Heart right ventricle (tissue), 16 donors: ENCODE measurements at regions not wholly inside any gene's neighbourhood (a gene's known extent, or its start where the extent isn't known, plus 50 kb on each side); places are given as distances from the start of the nearest gene placed in this dataset.

Experiments
- ATAC-seq, 8 donors: fragments of 200-7000 bp; cut with Tn5 transposase; one replicate each; pipeline ENCODE4 v1.9.1; 2020; ENCODE audit warnings: mild to moderate bottlenecking in 8 of 8, moderate library complexity in 8 of 8, moderate number of reproducible peaks in 1 of 8
- DNase-seq, 2 donors: peaks; one replicate each; pipeline ENCODE4 v3.0.0-alpha.2; 2020
- H3K27ac ChIP-seq, 10 donors: fragments of 200-600 bp; sonication (generic) in 2 of 10; one replicate each; pipeline versions ENCODE4 v1.5.0 to v1.8.0; 2020 to 2022; ENCODE audit warnings: mild to moderate bottlenecking in 3 of 10
- H3K27me3 ChIP-seq, 7 donors: fragments of 200-600 bp; one replicate each; pipeline ENCODE4 v1.8.0; 2021 to 2022; ENCODE audit warnings: mild to moderate bottlenecking in 2 of 7
- H3K36me3 ChIP-seq, 9 donors: fragments of 200-600 bp; sonication (generic) in 1 of 9; one replicate each; pipeline versions ENCODE4 v1.5.0 to v1.8.0; 2020 to 2022; ENCODE audit warnings: mild to moderate bottlenecking in 2 of 9
- H3K4me1 ChIP-seq, 9 donors: fragments of 200-600 bp; sonication (generic) in 1 of 9; one replicate each; pipeline versions ENCODE4 v1.5.0 to v1.8.0; 2020 to 2022; ENCODE audit warnings: mild to moderate bottlenecking in 4 of 9
- H3K4me3 ChIP-seq, 10 donors: fragments of 200-600 bp; sonication (generic) in 2 of 10; one replicate each; pipeline versions ENCODE4 v1.5.0 to v1.8.0; 2020 to 2022; ENCODE audit warnings: mild to moderate bottlenecking in 7 of 10, moderate library complexity in 2 of 10
- H3K9me3 ChIP-seq, 11 donors: fragments of 200-600 bp in 10 of 11; sonication (generic) in 2 of 11; one replicate each; pipeline versions ENCODE4 v1.5.0 to v1.8.0; 2013 to 2022; ENCODE audit warnings: mild to moderate bottlenecking in 2 of 11, control low read depth in 1 of 11, moderate library complexity in 1 of 11
- CTCF ChIP-seq, 9 donors: fragments of 200-600 bp; sonication (generic) in 2 of 9; IDR thresholded peaks; one replicate each; pipeline versions ENCODE4 v1.5.0 to v1.8.0; 2021 to 2022; ENCODE audit warnings: antibody characterized with exemption in 9 of 9, mild to moderate bottlenecking in 5 of 9, moderate library complexity in 1 of 9
- WGBS, 2 donors: extraction: QIAGEN DNeasy Blood & Tissue Kit; methylation state at CpG; one replicate each; pipeline ENCODE4 v1.1.7; 2013; ENCODE audit warnings: inconsistent platforms in 1 of 2; 5-methylcytosine and 5-hydroxymethylcytosine counted together
- intact Hi-C, 10 donors: fragments of 100-400 bp; cut with DNase I; formaldehyde crosslinking; loops; one replicate each; pipeline versions ENCODE4 v1.11.1 to v1.14.2; 2022
- donor health status: Arrhythmogenic right ventricular cardiomyopathy.
- donor health status: ischemic (EF 13 %, LVEDD 7.1; RV severe dilation, severe dysfunction).
- donor health status: healthy with polysubstance abuse.
- donor health status: DM: no; HTN: yes; CAD: no.
- donor health status: DM: no; HTN: no; CAD: no.
- donor health status: ischemic (EF 25% LVEDD 6.9; RV normal size, moderate dysfunction).
- donor health status: ischemic (EF 25% LVEDD 5.7; RV mildly dilated, moderate dysfunction).
- donor health status: healthy.
- donor health status: DM: yes; HTN: yes; CAD: no.
- donor health status: Ischemic cardiomyopathy.
- donor health status: ischemic (EF 35%, LVEDD 5.7; RV mildly dilated, moderate dysfunction).
- donor health status: nonischemic (EF 11% LVEDD 7.7; RV severe dilation, severe dysfunction).
- donor health status: DM: yes; HTN: yes; CAD: no.
- donor health status: PGD.
- donor health status: ischemic (EF 29% LVEDD 5.4; RV normal size, mild dysfunction).
- donor health status: nonischemic (EF 23%, LVEDD 6.1; RV moderate dilation, normal function).

GRCh38 chr11:128240546-128240945, 346.8 kb downstream of the ETS1 start:
- WGBS, 2 donors = 59 to 65% methylated on average over 6 of the region's 6 CpGs
- Histone ChIP-seq H3K27ac (peak overlapping the region in 1 of 10 donors; percentile 4), H3K4me1 (peaks cover 0 to 14% (median 3%) of the 10 kb centered on the region in 9 donors), H3K27me3 (no peaks in the 10 kb centered on the region), H3K36me3 (no peaks in the 10 kb centered on the region), H3K4me3 (no peak overlapping the region), H3K9me3 (no peaks in the 10 kb centered on the region)
- ATAC-seq (peak in 1 of 8 donors; percentile 16), DNase-seq (no peak)
- TF ChIP-seq CTCF (IDR thresholded peaks at IDR 0.05) = no peak
- intact Hi-C loops = no loop called here

- intact Hi-C loops = no loop called here
- no peak for TF ChIP-seq CTCF (IDR thresholded peaks at IDR 0.05)
- DNase-seq = no peak
- H3K27me3 ChIP-seq = no peaks in the 10 kb centered on the region
- no peak overlapping the region for H3K27ac ChIP-seq
- H3K9me3 ChIP-seq = no peaks in the 10 kb centered on the region
- 89 to 90% methylated on average over 4 of the region's 4 CpGs for WGBS, 2 donors
- H3K4me1 ChIP-seq = peaks cover 0 to 16% (median 4%) of the 10 kb centered on the region in 9 donors
- H3K4me3 ChIP-seq = no peak overlapping the region
- H3K36me3 ChIP-seq = no peaks in the 10 kb centered on the region
- no peak for ATAC-seq
Measured at GRCh38 chr11:128239306-128239705, 348.1 kb downstream of the ETS1 start.

- Histone ChIP-seq H3K4me1 (peaks cover 0 to 16% (median 4%) of the 10 kb centered on the region in 9 donors), H3K36me3 (no peaks in the 10 kb centered on the region), H3K27ac (peak overlapping the region in 1 of 10 donors; percentile 11), H3K4me3 (no peak overlapping the region), H3K9me3 (no peaks in the 10 kb centered on the region), H3K27me3 (no peaks in the 10 kb centered on the region)
- intact Hi-C loops = no loop called here
- no peak for TF ChIP-seq CTCF (IDR thresholded peaks at IDR 0.05)
- 70 to 74% methylated on average over 1 of the region's 1 CpG for whole genome bisulfite sequencing, 2 donors
- ATAC-seq = no peak
- no peak for DNase-seq
Measured at GRCh38 chr11:128238521-128239265, 348.7 kb downstream of the ETS1 start.

- no peak for TF ChIP-seq CTCF (IDR thresholded peaks at IDR 0.05)
- intact Hi-C loops = no loop called here
- H3K27ac ChIP-seq = no peak overlapping the region
Measured at GRCh38 chr11:128236506-128237498, 350.6 kb downstream of the ETS1 start.

More at GRCh38 chr11:128236506-128237498, 350.6 kb downstream of the ETS1 start:
- Histone ChIP-seq H3K9me3 (no peaks in the 10 kb centered on the region), H3K27me3 (no peaks in the 10 kb centered on the region), H3K36me3 (no peaks in the 10 kb centered on the region), H3K4me3 (no peak overlapping the region), H3K4me1 (peaks cover 0 to 16% (median 4%) of the 10 kb centered on the region in 9 donors)
- no peak for ATAC-seq
- WGBS, 2 donors = 82 to 95% methylated on average over 44 to 49 of the region's 49 CpGs
- no peak for DNase-seq
